C4-2B (cell line): ENCODE measurements at regions not wholly inside any gene's neighbourhood (a gene's known extent, or its start where the extent isn't known, plus 50 kb on each side); places are given as distances from the start of the nearest gene placed in this dataset.

Source experiments
- H3K27ac ChIP-seq: fragments of 450-650 bp; 2 replicates; pipeline ENCODE4 v1.5.1; 2017
- CTCF ChIP-seq: fragments of 450-650 bp; conservative IDR thresholded peaks from 2 replicates; pipeline ENCODE4 v1.5.1; 2017; ENCODE audit warnings: mild to moderate bottlenecking
- ZFX ChIP-seq: fragments of 450-650 bp; IDR thresholded peaks from 2 replicates; pipeline ENCODE4 v1.6.1; 2017

DNA sequence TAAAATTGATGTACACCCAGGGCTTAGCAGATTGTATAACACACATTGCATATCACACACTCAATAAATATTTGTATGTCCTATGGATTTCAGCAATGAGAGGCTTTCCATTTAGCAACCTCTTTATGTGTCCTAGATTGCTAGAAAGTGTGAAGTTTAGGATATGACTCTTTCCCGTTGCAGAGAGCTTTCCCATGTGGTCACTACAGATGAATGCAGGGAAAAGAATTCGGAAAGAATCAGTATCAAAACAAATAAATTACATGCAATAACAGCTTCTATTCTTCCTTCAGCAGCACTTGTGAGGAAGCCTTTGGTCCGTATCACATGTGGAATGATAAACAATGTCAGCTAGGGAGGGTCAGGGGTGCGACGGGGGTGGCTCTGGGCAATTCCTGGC lies 870.1 kb downstream of the C6orf118 start:
- H3K27ac ChIP-seq = no peak overlapping the region
- no peak for TF ChIP-seq ZFX
- TF ChIP-seq CTCF = no peak

DNA sequence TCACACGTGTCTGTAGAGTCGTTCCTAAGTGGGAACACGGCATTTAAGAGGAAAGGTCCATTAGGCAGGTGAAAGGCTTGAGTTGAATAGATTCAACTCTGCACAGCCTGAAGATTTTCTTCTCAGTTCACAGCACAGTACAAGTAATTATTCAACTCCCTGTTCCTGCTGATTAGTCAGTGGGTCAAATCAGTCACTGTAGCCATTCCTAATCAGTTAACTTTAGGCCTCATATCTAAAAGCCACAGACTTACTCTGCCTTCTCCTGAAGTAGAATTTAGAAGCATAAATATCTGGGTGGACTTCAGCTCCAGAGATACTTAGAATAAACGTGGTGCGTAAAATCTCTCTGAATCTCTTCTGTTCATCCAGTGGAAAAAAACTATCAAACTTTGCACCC lies 872.4 kb downstream of the C6orf118 start:
- TF ChIP-seq CTCF = no peak
- TF ChIP-seq ZFX = no peak
- H3K27ac ChIP-seq = no peak overlapping the region

- no peak overlapping the region for H3K27ac ChIP-seq
- TF ChIP-seq CTCF = no peak
- no peak for TF ChIP-seq ZFX
Observed at GRCh38 chr6:164427728-164428402, 881.5 kb downstream of the C6orf118 start.

- no peak overlapping the region for H3K27ac ChIP-seq
- TF ChIP-seq CTCF (no peak), ZFX (no peak)
Observed at GRCh38 chr6:164424489-164424888, 884.9 kb downstream of the C6orf118 start.

- H3K27ac ChIP-seq = no peak overlapping the region
- TF ChIP-seq CTCF (no peak), ZFX (no peak)
Observed at GRCh38 chr6:164419099-164419498, 890.3 kb downstream of the C6orf118 start.

DNA sequence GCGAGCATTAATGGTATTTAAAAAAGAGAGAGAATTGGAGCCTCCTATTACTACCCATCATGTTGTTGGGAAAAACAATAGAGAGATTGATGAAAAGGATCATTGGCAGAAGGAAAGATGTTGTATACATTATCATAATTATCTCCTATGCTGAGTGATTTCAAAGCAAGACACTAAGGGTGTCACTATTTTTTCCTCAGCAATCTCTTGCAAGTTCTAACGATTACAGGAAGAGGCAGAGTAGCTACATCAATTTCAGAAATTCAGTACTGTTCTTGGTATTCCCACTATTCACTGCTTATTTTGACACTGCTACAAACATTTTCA lies 891.2 kb downstream of the C6orf118 start:
- no peak for TF ChIP-seq CTCF
- no peak for TF ChIP-seq ZFX
- H3K27ac ChIP-seq = no peak overlapping the region

DNA sequence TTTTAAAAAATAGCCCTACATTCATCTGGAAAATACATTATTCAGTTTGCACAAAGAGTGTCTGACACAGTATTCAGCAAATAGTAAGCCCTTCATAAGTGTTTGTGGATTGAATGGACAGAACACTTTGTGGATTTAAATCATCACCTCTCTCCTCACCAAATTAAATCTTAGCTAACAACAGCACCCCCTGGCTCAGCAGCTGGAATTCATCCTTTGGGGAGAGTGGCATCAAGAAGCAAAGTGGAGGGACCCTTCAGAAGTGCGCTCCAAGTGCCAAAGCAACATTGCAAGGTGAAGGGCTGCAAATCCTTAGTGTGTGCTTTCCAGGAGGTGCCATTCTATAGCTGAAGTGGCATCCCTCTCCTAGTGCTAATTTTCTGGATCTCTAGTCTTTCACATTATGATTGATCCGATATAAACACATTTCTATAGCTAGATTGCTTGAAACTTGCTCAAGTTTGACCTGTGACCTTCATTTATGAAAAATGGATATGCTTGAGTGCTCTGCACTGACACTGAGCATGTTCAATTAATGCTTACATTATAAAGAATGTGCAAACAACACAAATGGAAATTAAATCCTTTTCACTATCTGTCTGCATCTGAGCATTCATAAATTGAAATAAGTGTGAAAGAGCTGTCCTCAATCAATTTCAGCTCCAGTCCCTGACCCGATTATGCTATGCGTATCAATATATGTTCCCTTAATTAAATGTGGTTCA lies 891.7 kb downstream of the C6orf118 start:
- no peak for TF ChIP-seq CTCF
- no peak for TF ChIP-seq ZFX
- no peak overlapping the region for H3K27ac ChIP-seq
